B cell (primary cell): ENCODE measurements at regions not wholly inside any gene's neighbourhood (a gene's known extent, or its start where the extent isn't known, plus 50 kb on each side); places are given as distances from the start of the nearest gene placed in this dataset.

Source experiments
- ATAC-seq: fragments of 200-7000 bp; cut with Tn5 transposase; one replicate; pipeline ENCODE4 v1.10.0; 2021; ENCODE audit warnings: low read depth, mild to moderate bottlenecking, moderate number of reproducible peaks, moderate library complexity
- CTCF ChIA-PET: fragments of 350-600 bp; sonication (Branson Sonifier 250); formaldehyde crosslinking; loops from one replicate; lab custom pipeline; 2021; ENCODE audit warnings: antibody characterized with exemption, inconsistent platforms; lab: Charles Lee
- POLR2A ChIA-PET: fragments of 350-600 bp; sonication (Branson Sonifier 250); formaldehyde crosslinking; loops from one replicate; lab custom pipeline; 2021; ENCODE audit warnings: antibody characterized with exemption; lab: Charles Lee
- DNase-seq: peaks from one replicate; pipeline ENCODE4 v3.0.0; 2013
- H2AFZ ChIP-seq: 2 replicates; pipeline ENCODE4 v1.6.1; 2012; ENCODE audit warnings: mild to moderate bottlenecking, low read depth, low read length; ENCODE audit not compliant: insufficient read depth, poor library complexity, severe bottlenecking
- H3K27ac ChIP-seq, 2 donors: 1 replicate in 1 of 2; 2 replicates in 1 of 2; pipeline ENCODE4 v1.5.1; 2012 to 2013; ENCODE audit warnings: low read length in 2 of 2, mild to moderate bottlenecking in 2 of 2, moderate library complexity in 1 of 2
- H3K27me3 ChIP-seq, 4 experiments: fragments of 200-600 bp in 1 of 4; sonication (generic) in 1 of 4; replicated peaks in 1 of 4; 1 replicate in 2 of 4; 2 replicates in 2 of 4; pipeline versions ENCODE4 v1.6.1 to v1.7.0; 2013 to 2016; ENCODE audit warnings: low read length in 3 of 4, mild to moderate bottlenecking in 2 of 4, mixed read lengths in 1 of 4, moderate library complexity in 1 of 4; ENCODE audit not compliant: insufficient read depth in 4 of 4, control insufficient read depth in 3 of 4; ENCODE audit errors: control extremely low read depth in 1 of 4
- H3K36me3 ChIP-seq, 2 experiments: replicated peaks in 1 of 2; 1 replicate in 1 of 2; 2 replicates in 1 of 2; pipeline versions ENCODE4 v1.6.1 to v1.7.1; 2013; ENCODE audit warnings: low read length in 1 of 2; ENCODE audit not compliant: insufficient read depth in 2 of 2, control insufficient read depth in 1 of 2; ENCODE audit errors: control extremely low read depth in 1 of 2, extremely low read depth in 1 of 2
- H3K4me1 ChIP-seq, 2 donors: fragments of 200-600 bp in 1 of 2; sonication (generic) in 1 of 2; 1 replicate in 1 of 2; 2 replicates in 1 of 2; pipeline versions ENCODE4 v1.5.1 to v1.6.1; 2013 to 2017; ENCODE audit warnings: low read length in 2 of 2; ENCODE audit not compliant: control insufficient read depth in 2 of 2, insufficient read depth in 2 of 2
- H3K4me2 ChIP-seq: replicated peaks from 2 replicates; pipeline ENCODE3; 2012; ENCODE audit warnings: mild to moderate bottlenecking, low read depth, low read length; ENCODE audit not compliant: poor library complexity, severe bottlenecking
- H3K4me3 ChIP-seq, 5 experiments: fragments of 200-600 bp in 1 of 5; sonication (generic) in 1 of 5; 1 replicate in 3 of 5; 2 replicates in 2 of 5; pipeline versions ENCODE4 v1.5.1 to v1.7.0; 2011 to 2016; ENCODE audit warnings: low read length in 4 of 5, mild to moderate bottlenecking in 4 of 5, low read depth in 2 of 5, control low read depth in 1 of 5, moderate library complexity in 1 of 5; ENCODE audit not compliant: insufficient read depth in 1 of 5; ENCODE audit errors: control extremely low read depth in 1 of 5, extremely low read depth in 1 of 5
- H3K79me2 ChIP-seq: fragments of 200-600 bp; sonication (generic); one replicate; pipeline ENCODE4 v1.6.0; 2016; ENCODE audit warnings: low read length; ENCODE audit not compliant: control insufficient read depth, insufficient read depth
- H3K9ac ChIP-seq: fragments of 200-600 bp; sonication (generic); 2 replicates; pipeline ENCODE4 v1.6.1; 2017; ENCODE audit warnings: mild to moderate bottlenecking, low read length, moderate library complexity
- H3K9me3 ChIP-seq, 3 donors: one replicate each; pipeline versions ENCODE4 v1.6.1 to v1.7.1; 2013; ENCODE audit warnings: low read length in 2 of 3; ENCODE audit not compliant: control insufficient read depth in 2 of 3, insufficient read depth in 1 of 3; ENCODE audit errors: control extremely low read depth in 1 of 3
- H4K20me1 ChIP-seq: 2 replicates; pipeline ENCODE4 v1.6.0; 2012; ENCODE audit warnings: mild to moderate bottlenecking, low read length; ENCODE audit not compliant: insufficient read depth, control insufficient read depth, poor library complexity, severe bottlenecking
- H3K27ac Mint-ChIP-seq: one replicate; pipeline ENCODE4 v1.8.0; 2021; ENCODE audit warnings: mixed read lengths
- H3K27me3 Mint-ChIP-seq: one replicate; pipeline ENCODE4 v1.8.0; 2021; ENCODE audit warnings: mixed read lengths
- H3K4me1 Mint-ChIP-seq: one replicate; pipeline ENCODE4 v1.8.0; 2021; ENCODE audit warnings: mixed read lengths
- H3K4me3 Mint-ChIP-seq: one replicate; pipeline ENCODE4 v1.8.0; 2021; ENCODE audit warnings: mixed read lengths
- H3K9me3 Mint-ChIP-seq: one replicate; pipeline ENCODE4 v1.8.0; 2022; ENCODE audit warnings: mixed read lengths; ENCODE audit not compliant: insufficient read depth
- EZH2 ChIP-seq: IDR thresholded peaks from 2 replicates; pipeline ENCODE4 v1.6.1; 2012; ENCODE audit warnings: borderline replicate concordance, low read depth, mild to moderate bottlenecking, moderate library complexity, low read length; ENCODE audit not compliant: insufficient read depth, poor library complexity, severe bottlenecking
- WGBS: methylation state at CpG from one replicate; pipeline ENCODE4 v1.1.5; 2013; ENCODE audit warnings: missing lambda C conversion rate; ENCODE audit not compliant: insufficient coverage; 5-methylcytosine and 5-hydroxymethylcytosine counted together
- intact Hi-C: fragments of 100-400 bp; cut with micrococcal nuclease; formaldehyde crosslinking; loops from one replicate; pipeline ENCODE4 v1.10.0; 2022
- TF ChIP-seq, protein P1 (sequence below): fragments of 200-600 bp; IDR thresholded peaks from one replicate; pipeline ENCODE4 v1.8.0; 2022; ENCODE audit warnings: antibody characterized with exemption, mild to moderate bottlenecking

GRCh38 chr2:81692566-81692965, 1388.0 kb upstream of the LRRTM1 start:
- no peaks in the 10 kb centered on the region for H3K9me3 ChIP-seq
- H3K4me2 ChIP-seq: no peak overlapping the region
- H3K27me3 Mint-ChIP-seq: no peaks in the 10 kb centered on the region
- H3K27me3 ChIP-seq: no peaks in the 10 kb centered on the region
- 70% methylated on average over 2 of the region's 3 CpGs for WGBS
- H3K4me3 ChIP-seq: no peak overlapping the region
- no peak overlapping the region for H3K27ac Mint-ChIP-seq
- no peak for DNase-seq
- ATAC-seq: no peak
- H3K79me2 ChIP-seq: no peaks in the 10 kb centered on the region
- H3K4me1 ChIP-seq: no peaks in the 10 kb centered on the region
- ChIA-PET POLR2A (no interaction called here), CTCF (no interaction called here)
- intact Hi-C loops: no loop called here
- H3K9ac ChIP-seq: no peak overlapping the region
- H4K20me1 ChIP-seq: no peaks in the 10 kb centered on the region
- H3K27ac ChIP-seq: no peak overlapping the region
- no peak overlapping the region for H2AFZ ChIP-seq
- H3K4me3 Mint-ChIP-seq: no peak overlapping the region
- peaks cover 7% of the 10 kb centered on the region for H3K9me3 Mint-ChIP-seq
- no peaks in the 10 kb centered on the region for H3K4me1 Mint-ChIP-seq
- no peaks in the 10 kb centered on the region for H3K36me3 ChIP-seq
- TF ChIP-seq, protein P1, sequence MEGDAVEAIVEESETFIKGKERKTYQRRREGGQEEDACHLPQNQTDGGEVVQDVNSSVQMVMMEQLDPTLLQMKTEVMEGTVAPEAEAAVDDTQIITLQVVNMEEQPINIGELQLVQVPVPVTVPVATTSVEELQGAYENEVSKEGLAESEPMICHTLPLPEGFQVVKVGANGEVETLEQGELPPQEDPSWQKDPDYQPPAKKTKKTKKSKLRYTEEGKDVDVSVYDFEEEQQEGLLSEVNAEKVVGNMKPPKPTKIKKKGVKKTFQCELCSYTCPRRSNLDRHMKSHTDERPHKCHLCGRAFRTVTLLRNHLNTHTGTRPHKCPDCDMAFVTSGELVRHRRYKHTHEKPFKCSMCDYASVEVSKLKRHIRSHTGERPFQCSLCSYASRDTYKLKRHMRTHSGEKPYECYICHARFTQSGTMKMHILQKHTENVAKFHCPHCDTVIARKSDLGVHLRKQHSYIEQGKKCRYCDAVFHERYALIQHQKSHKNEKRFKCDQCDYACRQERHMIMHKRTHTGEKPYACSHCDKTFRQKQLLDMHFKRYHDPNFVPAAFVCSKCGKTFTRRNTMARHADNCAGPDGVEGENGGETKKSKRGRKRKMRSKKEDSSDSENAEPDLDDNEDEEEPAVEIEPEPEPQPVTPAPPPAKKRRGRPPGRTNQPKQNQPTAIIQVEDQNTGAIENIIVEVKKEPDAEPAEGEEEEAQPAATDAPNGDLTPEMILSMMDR: no peak
- no peak for TF ChIP-seq EZH2

DNA sequence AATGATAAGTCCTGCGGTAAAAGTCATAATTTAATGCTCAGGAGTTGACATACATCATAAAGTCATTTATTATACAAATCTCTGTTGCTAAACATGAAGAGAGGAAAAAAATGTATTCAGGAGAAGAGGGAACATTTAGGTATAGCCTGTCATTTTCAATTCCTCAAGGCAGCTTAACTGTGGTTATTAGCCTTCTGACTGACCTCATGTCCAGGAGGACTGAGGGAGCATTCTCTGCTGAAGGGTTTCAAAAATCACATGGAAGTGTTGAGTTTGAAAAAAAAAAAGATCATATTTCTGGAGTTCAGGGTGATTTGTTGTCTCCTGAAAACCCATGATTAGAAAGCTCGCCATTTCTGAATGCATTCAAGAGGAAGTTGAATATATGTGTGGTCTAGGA, 1371.1 kb upstream of the LRRTM1 start:
- CTCF ChIA-PET: no interaction called here
- Mint-ChIP-seq H3K4me1 (no peaks in the 10 kb centered on the region), H3K27me3 (no peaks in the 10 kb centered on the region), H3K27ac (no peak overlapping the region), H3K4me3 (no peak overlapping the region), H3K9me3 (no peaks in the 10 kb centered on the region)
- H3K4me2 ChIP-seq: no peak overlapping the region
- POLR2A ChIA-PET: no interaction called here
- no peak for DNase-seq
- H3K79me2 ChIP-seq: no peaks in the 10 kb centered on the region
- no peaks in the 10 kb centered on the region for H4K20me1 ChIP-seq
- H3K9ac ChIP-seq: no peak overlapping the region
- WGBS: 20% methylated on average over 1 of the region's 2 CpGs
- no peak overlapping the region for H3K27ac ChIP-seq
- TF ChIP-seq EZH2: no peak
- TF ChIP-seq, protein P1: no peak
- no peaks in the 10 kb centered on the region for H3K9me3 ChIP-seq
- no peak overlapping the region for H2AFZ ChIP-seq
- H3K4me1 ChIP-seq: no peaks in the 10 kb centered on the region
- H3K36me3 ChIP-seq: no peaks in the 10 kb centered on the region
- ATAC-seq: no peak
- no peak overlapping the region for H3K4me3 ChIP-seq
- intact Hi-C loops: no loop called here
- H3K27me3 ChIP-seq: no peaks in the 10 kb centered on the region
